ENCODE measurements at regions not wholly inside any gene's neighbourhood (a gene's known extent, or its start where the extent isn't known, plus 50 kb on each side); places are given as distances from the start of the nearest gene placed in this dataset.

GRCh38 chr10:6667679-6668270 is 87.7 kb upstream of the PRKCQ start:
- TF ChIP-seq CTCF (IDR thresholded peaks at IDR 0.05) (peak in 3 of 4 experiments; percentile 7 to 43 (median 21)), POLR2A (IDR thresholded peaks at IDR 0.05) (no peak)
